ENCODE measurements at regions not wholly inside any gene's neighbourhood (a gene's known extent, or its start where the extent isn't known, plus 50 kb on each side); places are given as distances from the start of the nearest gene placed in this dataset.

- TF ChIP-seq GABPA (IDR thresholded peaks at IDR 0.05; ENCODE audit: low read depth) (no peak), FOXM1 (IDR thresholded peaks at IDR 0.05; ENCODE audit: low read depth) (no peak), CTCF (IDR thresholded peaks at IDR 0.05) (no peak), TAF1 (IDR thresholded peaks at IDR 0.05; ENCODE audit: borderline replicate concordance, low read depth, low read length) (no peak), REST (IDR thresholded peaks at IDR 0.05; ENCODE audit: low read depth, low read length) (no peak)
Measured at GRCh38 chr18:51879329-51879728, 460.7 kb upstream of the DCC start.

All from SK-N-SH (cell line).